MM.1S (cell line): ENCODE measurements at regions not wholly inside any gene's neighbourhood (a gene's known extent, or its start where the extent isn't known, plus 50 kb on each side); places are given as distances from the start of the nearest gene placed in this dataset.

Experiments
- EZH2 ChIP-seq: fragments of 300-600 bp; sonication (generic); optimal IDR thresholded peaks from 2 replicates; pipeline ENCODE3; 2017; ENCODE audit warnings: low read depth, mild to moderate bottlenecking, antibody characterized with exemption, low read length, mixed read lengths
- EZH2phosphoT487 ChIP-seq: fragments of 300-600 bp; sonication (generic); IDR thresholded peaks from 2 replicates; pipeline ENCODE4 v1.6.1; 2018; ENCODE audit warnings: antibody characterized with exemption, low read length
- TF ChIP-seq, protein P1 (sequence below): fragments of 300-600 bp; sonication (generic); IDR thresholded peaks from 2 replicates; pipeline ENCODE4 v1.5.1; 2016; ENCODE audit warnings: antibody characterized with exemption, low read length, mixed read lengths

DNA sequence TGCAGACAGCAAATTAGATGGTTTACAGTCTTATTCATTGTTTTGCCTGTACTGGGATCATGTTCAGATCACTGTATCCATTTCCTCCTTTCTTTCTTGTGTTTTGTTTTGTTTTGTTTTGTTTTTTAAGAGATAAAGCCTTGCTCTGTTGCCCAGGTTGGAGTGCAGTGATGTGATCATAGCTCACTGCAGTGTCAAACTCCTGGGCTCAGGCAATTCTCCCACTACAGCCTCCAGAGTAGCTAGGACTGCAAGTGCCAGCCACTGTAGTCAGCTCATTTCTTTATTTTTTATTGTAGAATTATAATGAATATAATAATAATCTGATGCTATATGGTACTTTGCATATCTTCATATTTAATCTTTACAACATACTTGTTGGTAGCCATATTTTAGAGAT lies 403.7 kb upstream of the B3GALT2 start:
- TF ChIP-seq, protein P1, sequence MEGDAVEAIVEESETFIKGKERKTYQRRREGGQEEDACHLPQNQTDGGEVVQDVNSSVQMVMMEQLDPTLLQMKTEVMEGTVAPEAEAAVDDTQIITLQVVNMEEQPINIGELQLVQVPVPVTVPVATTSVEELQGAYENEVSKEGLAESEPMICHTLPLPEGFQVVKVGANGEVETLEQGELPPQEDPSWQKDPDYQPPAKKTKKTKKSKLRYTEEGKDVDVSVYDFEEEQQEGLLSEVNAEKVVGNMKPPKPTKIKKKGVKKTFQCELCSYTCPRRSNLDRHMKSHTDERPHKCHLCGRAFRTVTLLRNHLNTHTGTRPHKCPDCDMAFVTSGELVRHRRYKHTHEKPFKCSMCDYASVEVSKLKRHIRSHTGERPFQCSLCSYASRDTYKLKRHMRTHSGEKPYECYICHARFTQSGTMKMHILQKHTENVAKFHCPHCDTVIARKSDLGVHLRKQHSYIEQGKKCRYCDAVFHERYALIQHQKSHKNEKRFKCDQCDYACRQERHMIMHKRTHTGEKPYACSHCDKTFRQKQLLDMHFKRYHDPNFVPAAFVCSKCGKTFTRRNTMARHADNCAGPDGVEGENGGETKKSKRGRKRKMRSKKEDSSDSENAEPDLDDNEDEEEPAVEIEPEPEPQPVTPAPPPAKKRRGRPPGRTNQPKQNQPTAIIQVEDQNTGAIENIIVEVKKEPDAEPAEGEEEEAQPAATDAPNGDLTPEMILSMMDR, result no peak
- TF ChIP-seq EZH2phosphoT487 (no peak), EZH2 (no peak)
